Chondrocyte (in vitro differentiated cells): ENCODE measurements at regions not wholly inside any gene's neighbourhood (a gene's known extent, or its start where the extent isn't known, plus 50 kb on each side); places are given as distances from the start of the nearest gene placed in this dataset.

Experiments
- DNase-seq: peaks from one replicate; pipeline ENCODE4 v3.0.0; 2021; ENCODE audit warnings: mixed read lengths, low spot score
- H3K27ac Mint-ChIP-seq: one replicate; pipeline ENCODE4 v1.8.0; 2021; ENCODE audit warnings: mild to moderate bottlenecking, moderate library complexity, mixed read lengths; ENCODE audit not compliant: unreplicated experiment
- H3K27me3 Mint-ChIP-seq: 2 replicates; pipeline ENCODE4 v1.8.0; 2021; ENCODE audit warnings: low read depth, mixed read lengths
- H3K36me3 Mint-ChIP-seq: 2 replicates; pipeline ENCODE4 v1.8.0; 2021; ENCODE audit warnings: low read depth, mixed read lengths
- H3K4me1 Mint-ChIP-seq: 2 replicates; pipeline ENCODE4 v1.8.0; 2021; ENCODE audit warnings: low read depth, mild to moderate bottlenecking, mixed read lengths
- H3K4me3 Mint-ChIP-seq: one replicate; pipeline ENCODE4 v1.8.0; 2021; ENCODE audit warnings: mild to moderate bottlenecking, moderate library complexity, mixed read lengths; ENCODE audit not compliant: unreplicated experiment
- H3K9me3 Mint-ChIP-seq: 2 replicates; pipeline ENCODE4 v1.8.0; 2021; ENCODE audit warnings: low read depth, mixed read lengths
- CTCF ChIP-seq: fragments of 200-600 bp; sonication (generic); IDR thresholded peaks from 2 replicates; pipeline ENCODE4 v1.5.0; 2021; ENCODE audit warnings: antibody characterized with exemption, mild to moderate bottlenecking, moderate library complexity

- H3K27me3 Mint-ChIP-seq, result no peaks in the 10 kb centered on the region
- no peak overlapping the region for H3K27ac Mint-ChIP-seq
- H3K4me1 Mint-ChIP-seq, result peaks cover 37% of the 10 kb centered on the region
- no peak for DNase-seq
- H3K9me3 Mint-ChIP-seq, result peaks cover 11% of the 10 kb centered on the region
- H3K36me3 Mint-ChIP-seq, result peaks cover 1% of the 10 kb centered on the region
- H3K4me3 Mint-ChIP-seq, result no peak overlapping the region
- no peak for TF ChIP-seq CTCF
These were observed 918.1 kb upstream of the TMPRSS15 start for GRCh38 chr21:19321688-19322087.

- no peak overlapping the region for H3K4me3 Mint-ChIP-seq
- TF ChIP-seq CTCF, result peak; percentile 87
- H3K9me3 Mint-ChIP-seq, result peaks cover 6% of the 10 kb centered on the region
- H3K4me1 Mint-ChIP-seq, result peaks cover 41% of the 10 kb centered on the region
- H3K27ac Mint-ChIP-seq, result no peak overlapping the region
- H3K36me3 Mint-ChIP-seq, result peaks cover 1% of the 10 kb centered on the region
- no peaks in the 10 kb centered on the region for H3K27me3 Mint-ChIP-seq
- DNase-seq, result no peak
These were observed 918.8 kb upstream of the TMPRSS15 start for GRCh38 chr21:19322360-19322759.

- Mint-ChIP-seq H3K27me3 (no peaks in the 10 kb centered on the region), H3K4me1 (peaks cover 35% of the 10 kb centered on the region), H3K4me3 (no peak overlapping the region), H3K36me3 (peaks cover 1% of the 10 kb centered on the region), H3K27ac (no peak overlapping the region), H3K9me3 (peaks cover 9% of the 10 kb centered on the region)
- TF ChIP-seq CTCF, result no peak
- no peak for DNase-seq
These were observed 923.1 kb upstream of the TMPRSS15 start for GRCh38 chr21:19326531-19327319.

GRCh38 chr21:19328954-19329353 lies 925.4 kb upstream of the TMPRSS15 start:
- peaks cover 22% of the 10 kb centered on the region for H3K4me1 Mint-ChIP-seq
- no peak overlapping the region for H3K4me3 Mint-ChIP-seq
- no peak for TF ChIP-seq CTCF
- H3K27ac Mint-ChIP-seq, result no peak overlapping the region
- H3K27me3 Mint-ChIP-seq, result no peaks in the 10 kb centered on the region
- H3K9me3 Mint-ChIP-seq, result peaks cover 19% of the 10 kb centered on the region
- no peak for DNase-seq
- peaks cover 4% of the 10 kb centered on the region for H3K36me3 Mint-ChIP-seq

GRCh38 chr21:19340303-19340702 lies 936.7 kb upstream of the TMPRSS15 start:
- DNase-seq, result no peak
- H3K27me3 Mint-ChIP-seq, result no peaks in the 10 kb centered on the region
- TF ChIP-seq CTCF, result no peak
- peaks cover 5% of the 10 kb centered on the region for H3K9me3 Mint-ChIP-seq
- H3K36me3 Mint-ChIP-seq, result no peaks in the 10 kb centered on the region
- no peak overlapping the region for H3K27ac Mint-ChIP-seq
- H3K4me1 Mint-ChIP-seq, result no peaks in the 10 kb centered on the region
- H3K4me3 Mint-ChIP-seq, result no peak overlapping the region
